Gastroesophageal sphincter (tissue), 4 donors: ENCODE measurements at regions not wholly inside any gene's neighbourhood (a gene's known extent, or its start where the extent isn't known, plus 50 kb on each side); places are given as distances from the start of the nearest gene placed in this dataset.

Experiments
- ATAC-seq: fragments of 150-250 bp; one replicate; pipeline ENCODE4 v1.9.1; 2016; ENCODE audit warnings: mild to moderate bottlenecking, moderate library complexity
- H3K27ac ChIP-seq, 4 donors: fragments of 200-600 bp; sonication (generic) in 3 of 4; 1 replicate in 3 of 4; 2 replicates in 1 of 4; pipeline ENCODE4 v1.5.1; 2016 to 2019
- H3K27me3 ChIP-seq: fragments of 200-600 bp; sonication (generic); one replicate; pipeline ENCODE4 v1.5.1; 2019
- H3K36me3 ChIP-seq, 2 donors: fragments of 200-600 bp; sonication (generic); one replicate each; pipeline ENCODE4 v1.5.1; 2019; ENCODE audit warnings: control low read depth in 1 of 2
- H3K4me1 ChIP-seq, 3 donors: fragments of 200-600 bp; sonication (generic); 1 replicate in 2 of 3; 2 replicates in 1 of 3; pipeline ENCODE4 v1.5.1; 2016 to 2019; ENCODE audit warnings: control low read depth in 2 of 3
- H3K4me3 ChIP-seq, 2 donors: fragments of 200-600 bp; sonication (generic); one replicate each; pipeline ENCODE4 v1.5.1; 2019; ENCODE audit warnings: mild to moderate bottlenecking in 1 of 2, moderate library complexity in 1 of 2
- H3K9me3 ChIP-seq, 3 donors: fragments of 200-600 bp; sonication (generic); one replicate each; pipeline ENCODE4 v1.5.1; 2017 to 2019; ENCODE audit warnings: control low read depth in 2 of 3
- CTCF ChIP-seq, 4 experiments: fragments of 200-600 bp in 2 of 4; fragments of 450-650 bp in 2 of 4; sonication (generic) in 1 of 4; IDR thresholded peaks; one replicate each; pipeline ENCODE4 v1.5.1; 2017 to 2019; ENCODE audit warnings: antibody characterized with exemption in 4 of 4, mild to moderate bottlenecking in 2 of 4, moderate library complexity in 2 of 4
- EP300 ChIP-seq: sonication (generic); formaldehyde crosslinking; IDR thresholded peaks from one replicate; pipeline ENCODE4 v1.6.1; 2017; ENCODE audit warnings: antibody characterized with exemption, mild to moderate bottlenecking
- POLR2A ChIP-seq, 2 donors: fragments of 450-650 bp; IDR thresholded peaks; one replicate each; pipeline ENCODE4 v1.6.1; 2017; ENCODE audit warnings: antibody characterized with exemption in 2 of 2, mild to moderate bottlenecking in 2 of 2, moderate library complexity in 1 of 2
- POLR2AphosphoS5 ChIP-seq: sonication (generic); formaldehyde crosslinking; IDR thresholded peaks from one replicate; pipeline ENCODE4 v1.6.1; 2017; ENCODE audit warnings: antibody characterized with exemption
- WGBS, 2 donors: methylation state at CpG; one replicate each; pipeline ENCODE4 v1.1.5; 2018; ENCODE audit warnings: low coverage in 1 of 2; 5-methylcytosine and 5-hydroxymethylcytosine counted together

GRCh38 chr6:134707342-134708031 lies 242.4 kb downstream of the ALDH8A1 start:
- no peak overlapping the region for H3K4me3 ChIP-seq
- TF ChIP-seq POLR2A (IDR thresholded peaks at IDR 0.05): no peak
- no peak for TF ChIP-seq CTCF (IDR thresholded peaks at IDR 0.05)
- TF ChIP-seq EP300: no peak
- TF ChIP-seq POLR2AphosphoS5: no peak
- 62 to 65% methylated on average over 5 of the region's 5 CpGs for WGBS, 2 donors
- H3K4me1 ChIP-seq: no peaks in the 10 kb centered on the region
- H3K36me3 ChIP-seq: no peaks in the 10 kb centered on the region
- H3K9me3 ChIP-seq: no peaks in the 10 kb centered on the region
- no peak for ATAC-seq
- H3K27ac ChIP-seq: no peak overlapping the region
- H3K27me3 ChIP-seq: no peaks in the 10 kb centered on the region

- no peak for ATAC-seq
- 64% methylated on average over 2 of the region's 2 CpGs for WGBS, 2 donors
Measured at GRCh38 chr6:134706806-134707205, 243.1 kb downstream of the ALDH8A1 start.

GRCh38 chr6:134706153-134706552 lies 243.7 kb downstream of the ALDH8A1 start:
- Histone ChIP-seq H3K4me3 (no peak overlapping the region), H3K27me3 (no peaks in the 10 kb centered on the region), H3K4me1 (no peaks in the 10 kb centered on the region), H3K27ac (no peak overlapping the region), H3K9me3 (no peaks in the 10 kb centered on the region), H3K36me3 (no peaks in the 10 kb centered on the region)
- TF ChIP-seq POLR2A (IDR thresholded peaks at IDR 0.05) (no peak), POLR2AphosphoS5 (no peak), CTCF (IDR thresholded peaks at IDR 0.05) (no peak), EP300 (no peak)
- ATAC-seq: no peak
- 86 to 100% methylated on average over 2 to 3 of the region's 3 CpGs for WGBS, 2 donors

More at GRCh38 chr6:134706806-134707205, 243.1 kb downstream of the ALDH8A1 start:
- Histone ChIP-seq H3K9me3 (no peaks in the 10 kb centered on the region), H3K4me1 (no peaks in the 10 kb centered on the region), H3K27me3 (no peaks in the 10 kb centered on the region), H3K4me3 (no peak overlapping the region), H3K36me3 (no peaks in the 10 kb centered on the region), H3K27ac (no peak overlapping the region)
- TF ChIP-seq CTCF (IDR thresholded peaks at IDR 0.05) (no peak), EP300 (no peak), POLR2AphosphoS5 (no peak), POLR2A (IDR thresholded peaks at IDR 0.05) (no peak)

- Histone ChIP-seq H3K9me3 (no peaks in the 10 kb centered on the region), H3K4me3 (no peak overlapping the region), H3K27me3 (no peaks in the 10 kb centered on the region), H3K36me3 (no peaks in the 10 kb centered on the region), H3K27ac (no peak overlapping the region), H3K4me1 (no peaks in the 10 kb centered on the region)
- TF ChIP-seq EP300 (no peak), POLR2A (IDR thresholded peaks at IDR 0.05) (no peak), CTCF (IDR thresholded peaks at IDR 0.05) (no peak), POLR2AphosphoS5 (no peak)
- ATAC-seq: no peak
Measured at GRCh38 chr6:134703206-134703605, 246.7 kb downstream of the ALDH8A1 start.

GRCh38 chr6:134702279-134702678 lies 247.6 kb downstream of the ALDH8A1 start:
- no peaks in the 10 kb centered on the region for H3K27me3 ChIP-seq
- no peak overlapping the region for H3K4me3 ChIP-seq
- H3K4me1 ChIP-seq: no peaks in the 10 kb centered on the region
- H3K9me3 ChIP-seq: no peaks in the 10 kb centered on the region
- no peak for ATAC-seq
- 100% methylated on average over 2 of the region's 3 CpGs; no CpG with 5 or more reads in 1 of the 2 donors for WGBS, 2 donors
- no peak for TF ChIP-seq POLR2AphosphoS5
- TF ChIP-seq CTCF (IDR thresholded peaks at IDR 0.05): no peak
- no peak for TF ChIP-seq EP300
- no peak for TF ChIP-seq POLR2A (IDR thresholded peaks at IDR 0.05)
- no peaks in the 10 kb centered on the region for H3K36me3 ChIP-seq
- H3K27ac ChIP-seq: no peak overlapping the region
